Astrocyte (in vitro differentiated cells and primary cell): ENCODE measurements at regions not wholly inside any gene's neighbourhood (a gene's known extent, or its start where the extent isn't known, plus 50 kb on each side); places are given as distances from the start of the nearest gene placed in this dataset.

Experiments
- CTCF ChIP-seq: IDR thresholded peaks from 2 replicates; pipeline ENCODE4 v1.5.1; 2011; ENCODE audit warnings: low read depth, mild to moderate bottlenecking, inconsistent platforms, low read length, moderate library complexity; ENCODE audit not compliant: insufficient read depth
- EZH2 ChIP-seq: IDR thresholded peaks from 2 replicates; pipeline ENCODE4 v1.6.1; 2012; ENCODE audit warnings: mild to moderate bottlenecking, low read length, inconsistent platforms; ENCODE audit not compliant: insufficient read depth

- no peak for TF ChIP-seq CTCF
- no peak for TF ChIP-seq EZH2
Observed at GRCh38 chr7:84800846-84801245, 386.0 kb downstream of the SEMA3D start.
